Aorta (tissue), 5 donors: ENCODE measurements at regions not wholly inside any gene's neighbourhood (a gene's known extent, or its start where the extent isn't known, plus 50 kb on each side); places are given as distances from the start of the nearest gene placed in this dataset.

ENCODE experiments used
- ATAC-seq: fragments of 200-7000 bp; cut with Tn5 transposase; one replicate; pipeline ENCODE4 v1.9.1; 2022; ENCODE audit warnings: moderate library complexity; ENCODE audit not compliant: low FRiP score
- DNase-seq, 2 donors: peaks; one replicate each; pipeline ENCODE4 v3.0.0-alpha.2; 2020
- H3K27ac ChIP-seq, 2 donors: one replicate each; pipeline ENCODE4 v1.5.1; 2013; ENCODE audit warnings: low read length in 2 of 2, mild to moderate bottlenecking in 2 of 2, moderate library complexity in 2 of 2, control low read depth in 1 of 2, inconsistent platforms in 1 of 2, low read depth in 1 of 2
- H3K27me3 ChIP-seq, 2 donors: one replicate each; pipeline ENCODE4 v1.6.1; 2013; ENCODE audit warnings: control low read depth in 1 of 2, low read length in 1 of 2, mild to moderate bottlenecking in 1 of 2, moderate library complexity in 1 of 2; ENCODE audit not compliant: insufficient read depth in 2 of 2, control insufficient read depth in 1 of 2
- H3K36me3 ChIP-seq, 2 donors: one replicate each; pipeline ENCODE4 v1.6.1; 2013; ENCODE audit warnings: control low read depth in 1 of 2, low read length in 1 of 2, mild to moderate bottlenecking in 1 of 2; ENCODE audit not compliant: insufficient read depth in 2 of 2, control insufficient read depth in 1 of 2
- H3K4me1 ChIP-seq, 2 donors: one replicate each; pipeline ENCODE4 v1.6.1; 2013; ENCODE audit warnings: low read length in 2 of 2, control low read depth in 1 of 2, mild to moderate bottlenecking in 1 of 2, moderate library complexity in 1 of 2; ENCODE audit not compliant: insufficient read depth in 2 of 2, control insufficient read depth in 1 of 2
- H3K4me3 ChIP-seq, 2 donors: one replicate each; pipeline ENCODE4 v1.5.1; 2013; ENCODE audit warnings: low read length in 2 of 2, control low read depth in 1 of 2, mild to moderate bottlenecking in 1 of 2
- H3K9me3 ChIP-seq: one replicate; pipeline ENCODE4 v1.6.1; 2013; ENCODE audit warnings: mild to moderate bottlenecking, low read length; ENCODE audit not compliant: control insufficient read depth
- WGBS, 2 donors: extraction: QIAGEN DNeasy Blood & Tissue Kit; methylation state at CpG; one replicate each; pipeline ENCODE4 v1.1.7; 2013; 5-methylcytosine and 5-hydroxymethylcytosine counted together
- intact Hi-C, 2 donors: fragments of 100-400 bp; cut with DNase I; formaldehyde crosslinking; loops; one replicate each; pipeline versions ENCODE4 v1.14.2 to v1.15.0; 2022
- donor health status: healthy with polysubstance abuse.
- donor health status: Bipolar disorder and iron deficiency.
- donor health status: DM: no; HTN: no; CAD: no.
- donor health status: DM: no; HTN: no; CAD: no.
- donor health status: DM: yes; HTN: yes; CAD: no.

GRCh38 chr9:129396365-129396708 is 218.3 kb upstream of the IER5L start:
- WGBS, 2 donors: 83 to 89% methylated on average over 1 of the region's 1 CpG
- no peaks in the 10 kb centered on the region for H3K4me1 ChIP-seq
- H3K9me3 ChIP-seq: no peaks in the 10 kb centered on the region

GRCh38 chr9:129395633-129396364 is 217.7 kb upstream of the IER5L start:
- H3K27ac ChIP-seq: no peak overlapping the region
- H3K4me1 ChIP-seq: no peaks in the 10 kb centered on the region
- no peaks in the 10 kb centered on the region for H3K36me3 ChIP-seq
- ATAC-seq: no peak
- H3K9me3 ChIP-seq: no peaks in the 10 kb centered on the region
- WGBS, 2 donors: 55 to 58% methylated on average over 3 of the region's 3 CpGs
- H3K27me3 ChIP-seq: no peaks in the 10 kb centered on the region
- H3K4me3 ChIP-seq: no peak overlapping the region
- DNase-seq: no peak
- intact Hi-C loops: no loop called here

More at GRCh38 chr9:129396365-129396708, 218.3 kb upstream of the IER5L start:
- H3K27me3 ChIP-seq: no peaks in the 10 kb centered on the region
- H3K4me3 ChIP-seq: no peak overlapping the region
- ATAC-seq: no peak
- no peak for DNase-seq
- no peaks in the 10 kb centered on the region for H3K36me3 ChIP-seq
- intact Hi-C loops: no loop called here
- no peak overlapping the region for H3K27ac ChIP-seq

- ATAC-seq: no peak
- intact Hi-C loops: no loop called here
- H3K4me3 ChIP-seq: no peak overlapping the region
- no peaks in the 10 kb centered on the region for H3K9me3 ChIP-seq
- no peaks in the 10 kb centered on the region for H3K4me1 ChIP-seq
- no peaks in the 10 kb centered on the region for H3K27me3 ChIP-seq
- no peak overlapping the region for H3K27ac ChIP-seq
- WGBS, 2 donors: 85 to 88% methylated on average over 3 of the region's 3 CpGs
- no peaks in the 10 kb centered on the region for H3K36me3 ChIP-seq
- peak in 1 of 2 donors; percentile 9 for DNase-seq
Measured at GRCh38 chr9:129394886-129395279, 216.8 kb upstream of the IER5L start.

- WGBS, 2 donors: 77 to 81% methylated on average over 25 of the region's 25 CpGs
- DNase-seq (peak; percentile 35 to 51), ATAC-seq (no peak)
- Histone ChIP-seq H3K4me1 (no peaks in the 10 kb centered on the region), H3K27me3 (no peaks in the 10 kb centered on the region), H3K4me3 (no peak overlapping the region), H3K36me3 (no peaks in the 10 kb centered on the region), H3K27ac (no peak overlapping the region), H3K9me3 (no peaks in the 10 kb centered on the region)
- intact Hi-C loops: no loop called here
Measured at GRCh38 chr9:129394061-129394885, 216.2 kb upstream of the IER5L start.

- Histone ChIP-seq H3K4me3 (no peak overlapping the region), H3K36me3 (no peaks in the 10 kb centered on the region), H3K9me3 (no peaks in the 10 kb centered on the region), H3K4me1 (no peaks in the 10 kb centered on the region), H3K27ac (no peak overlapping the region), H3K27me3 (no peaks in the 10 kb centered on the region)
- peak in 1 of 2 donors; percentile 25 for DNase-seq
- ATAC-seq: no peak
- 91 to 93% methylated on average over 5 of the region's 5 CpGs for WGBS, 2 donors
- intact Hi-C loops: no loop called here
Measured at GRCh38 chr9:129393064-129393463, 215.0 kb upstream of the IER5L start.

GRCh38 chr9:129392093-129392541 is 214.1 kb upstream of the IER5L start:
- no peaks in the 10 kb centered on the region for H3K9me3 ChIP-seq
- H3K27me3 ChIP-seq: no peaks in the 10 kb centered on the region
- H3K27ac ChIP-seq: no peak overlapping the region
- ATAC-seq: no peak
- WGBS, 2 donors: 80 to 83% methylated on average over 12 of the region's 12 CpGs
- no peak overlapping the region for H3K4me3 ChIP-seq
- H3K4me1 ChIP-seq: no peaks in the 10 kb centered on the region
- peak; percentile 30 to 55 for DNase-seq
- intact Hi-C loops: no loop called here
- H3K36me3 ChIP-seq: no peaks in the 10 kb centered on the region

GRCh38 chr9:129391221-129391661 is 213.2 kb upstream of the IER5L start:
- H3K9me3 ChIP-seq: no peaks in the 10 kb centered on the region
- no peaks in the 10 kb centered on the region for H3K4me1 ChIP-seq
- H3K27ac ChIP-seq: no peak overlapping the region
- no peaks in the 10 kb centered on the region for H3K27me3 ChIP-seq
- WGBS, 2 donors: 89 to 93% methylated on average over 12 of the region's 12 CpGs
- intact Hi-C loops: no loop called here
- ATAC-seq (no peak), DNase-seq (peak in 1 of 2 donors; percentile 51)
- H3K36me3 ChIP-seq: no peaks in the 10 kb centered on the region
- no peak overlapping the region for H3K4me3 ChIP-seq

GRCh38 chr9:129390541-129390940 is 212.5 kb upstream of the IER5L start:
- Histone ChIP-seq H3K36me3 (no peaks in the 10 kb centered on the region), H3K4me3 (no peak overlapping the region), H3K4me1 (no peaks in the 10 kb centered on the region), H3K27me3 (no peaks in the 10 kb centered on the region), H3K9me3 (no peaks in the 10 kb centered on the region), H3K27ac (no peak overlapping the region)
- DNase-seq (no peak), ATAC-seq (no peak)
- WGBS, 2 donors: 77 to 91% methylated on average over 3 of the region's 3 CpGs
- intact Hi-C loops: no loop called here

GRCh38 chr9:129387822-129388221 is 209.8 kb upstream of the IER5L start:
- intact Hi-C loops: no loop called here
- ATAC-seq (no peak), DNase-seq (no peak)
- Histone ChIP-seq H3K36me3 (no peaks in the 10 kb centered on the region), H3K27ac (no peak overlapping the region), H3K9me3 (no peaks in the 10 kb centered on the region), H3K4me1 (no peaks in the 10 kb centered on the region), H3K4me3 (no peak overlapping the region), H3K27me3 (no peaks in the 10 kb centered on the region)
- 25 to 26% methylated on average over 3 of the region's 3 CpGs for WGBS, 2 donors
